ENCODE measurements at regions not wholly inside any gene's neighbourhood (a gene's known extent, or its start where the extent isn't known, plus 50 kb on each side); places are given as distances from the start of the nearest gene placed in this dataset.

DNA sequence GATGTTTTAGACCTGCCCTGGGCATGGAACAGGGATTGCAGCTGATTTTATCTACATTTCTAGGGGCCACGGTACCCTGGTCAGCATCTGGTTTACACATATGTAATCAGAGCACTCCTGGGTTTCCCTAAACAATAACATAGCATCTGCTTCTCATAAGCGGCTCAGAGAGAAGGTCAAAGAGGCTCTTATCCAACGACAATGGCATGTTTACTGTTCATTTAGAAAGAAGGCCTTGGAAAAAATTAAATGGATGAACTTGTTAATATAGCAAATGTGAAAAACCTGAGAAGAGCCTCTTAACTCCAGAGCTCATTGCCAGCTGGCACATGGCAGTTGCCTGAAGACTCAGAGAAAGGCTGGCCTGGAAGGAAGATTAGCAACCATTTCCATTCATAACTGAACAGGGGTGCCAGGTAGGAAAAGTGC lies 202.8 kb upstream of the THUMPD2 start:
- no peaks in the 10 kb centered on the region for H3K9me3 ChIP-seq (ENCODE audit: control extremely low read depth in 1 of 3, control insufficient read depth in 2 of 3, insufficient read depth in 1 of 3, low read length in 2 of 3)
- no peaks in the 10 kb centered on the region for H3K4me1 ChIP-seq (ENCODE audit: control insufficient read depth in 2 of 2, insufficient read depth in 2 of 2, low read length in 2 of 2)
- H3K36me3 ChIP-seq (replicated peaks in 1 of 2; ENCODE audit: control extremely low read depth in 1 of 2, control insufficient read depth in 1 of 2, extremely low read depth in 1 of 2, insufficient read depth in 2 of 2, low read length in 1 of 2), result no peaks in the 10 kb centered on the region
- no peak for TF ChIP-seq CTCF (IDR thresholded peaks at IDR 0.05)
- no peak for TF ChIP-seq EZH2 (IDR thresholded peaks at IDR 0.05; ENCODE audit: borderline replicate concordance, insufficient read depth, low read depth, low read length, poor library complexity, severe bottlenecking)
- CTCF ChIA-PET, result no interaction called here
- no peaks in the 10 kb centered on the region for H3K4me1 Mint-ChIP-seq
- no peak overlapping the region for H3K4me3 ChIP-seq (ENCODE audit: control extremely low read depth in 1 of 5, extremely low read depth in 1 of 5, insufficient read depth in 1 of 5, low read depth in 2 of 5, low read length in 4 of 5)
- WGBS (ENCODE audit: insufficient coverage), result 80% methylated on average over 1 of the region's 3 CpGs
- intact Hi-C loops (cut with micrococcal nuclease), result no loop called here
- H3K79me2 ChIP-seq (ENCODE audit: control insufficient read depth, insufficient read depth, low read length), result no peaks in the 10 kb centered on the region
- DNase-seq (no peak), ATAC-seq (ENCODE audit: low read depth) (no peak)
- H3K9me3 Mint-ChIP-seq (ENCODE audit: insufficient read depth), result no peaks in the 10 kb centered on the region
- no peaks in the 10 kb centered on the region for H3K27me3 ChIP-seq (replicated peaks in 1 of 4; ENCODE audit: control extremely low read depth in 1 of 4, control insufficient read depth in 3 of 4, insufficient read depth in 4 of 4, low read length in 3 of 4)
- no peak overlapping the region for H3K4me2 ChIP-seq (replicated peaks; ENCODE audit: low read depth, low read length, poor library complexity, severe bottlenecking)
- H3K27ac ChIP-seq (ENCODE audit: low read length in 2 of 2), result no peak overlapping the region
- H3K27ac Mint-ChIP-seq, result no peak overlapping the region
- H4K20me1 ChIP-seq (ENCODE audit: control insufficient read depth, insufficient read depth, low read length, poor library complexity, severe bottlenecking), result no peaks in the 10 kb centered on the region
- POLR2A ChIA-PET, result no interaction called here
- no peak overlapping the region for H3K9ac ChIP-seq (ENCODE audit: low read length)
- no peaks in the 10 kb centered on the region for H3K27me3 Mint-ChIP-seq
- H3K4me3 Mint-ChIP-seq, result no peak overlapping the region
- H2AFZ ChIP-seq (ENCODE audit: insufficient read depth, low read depth, low read length, poor library complexity, severe bottlenecking), result no peak overlapping the region

DNA sequence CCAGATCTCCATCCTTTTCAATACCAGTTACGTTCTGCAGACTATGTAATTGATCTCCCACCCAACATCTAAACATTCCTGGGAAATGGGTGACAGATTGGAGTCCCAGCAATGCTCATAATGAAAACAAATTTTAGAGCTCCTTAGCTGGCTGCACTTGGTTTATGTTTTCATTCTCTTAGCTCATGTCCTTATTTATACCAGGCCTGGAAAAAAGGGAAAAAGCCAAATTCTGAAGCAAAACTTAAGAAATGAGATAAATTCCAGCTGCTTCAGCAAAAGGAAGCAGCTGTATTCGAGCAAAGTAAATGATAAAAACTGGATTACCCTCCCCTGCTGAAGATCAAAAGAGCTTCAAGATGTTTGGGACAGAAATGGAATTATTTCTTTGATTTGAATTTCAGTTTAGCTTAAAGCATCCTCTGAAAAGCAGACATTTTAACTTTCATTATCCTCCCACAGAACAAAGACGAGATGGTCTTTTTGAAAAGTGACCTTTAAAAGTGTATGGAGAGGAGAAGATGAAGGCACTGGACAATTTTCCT lies 196.5 kb upstream of the THUMPD2 start:
- ChIA-PET CTCF (no interaction called here), POLR2A (no interaction called here)
- Histone ChIP-seq H3K27ac (ENCODE audit: low read length in 2 of 2) (no peak overlapping the region), H3K27me3 (replicated peaks in 1 of 4; ENCODE audit: control extremely low read depth in 1 of 4, control insufficient read depth in 3 of 4, insufficient read depth in 4 of 4, low read length in 3 of 4) (no peaks in the 10 kb centered on the region), H2AFZ (ENCODE audit: insufficient read depth, low read depth, low read length, poor library complexity, severe bottlenecking) (no peak overlapping the region), H4K20me1 (ENCODE audit: control insufficient read depth, insufficient read depth, low read length, poor library complexity, severe bottlenecking) (no peaks in the 10 kb centered on the region), H3K4me2 (replicated peaks; ENCODE audit: low read depth, low read length, poor library complexity, severe bottlenecking) (no peak overlapping the region), H3K79me2 (ENCODE audit: control insufficient read depth, insufficient read depth, low read length) (no peaks in the 10 kb centered on the region), H3K9ac (ENCODE audit: low read length) (no peak overlapping the region), H3K36me3 (replicated peaks in 1 of 2; ENCODE audit: control extremely low read depth in 1 of 2, control insufficient read depth in 1 of 2, extremely low read depth in 1 of 2, insufficient read depth in 2 of 2, low read length in 1 of 2) (no peaks in the 10 kb centered on the region), H3K4me1 (ENCODE audit: control insufficient read depth in 2 of 2, insufficient read depth in 2 of 2, low read length in 2 of 2) (no peaks in the 10 kb centered on the region), H3K9me3 (ENCODE audit: control extremely low read depth in 1 of 3, control insufficient read depth in 2 of 3, insufficient read depth in 1 of 3, low read length in 2 of 3) (no peaks in the 10 kb centered on the region), H3K4me3 (ENCODE audit: control extremely low read depth in 1 of 5, extremely low read depth in 1 of 5, insufficient read depth in 1 of 5, low read depth in 2 of 5, low read length in 4 of 5) (no peak overlapping the region)
- ATAC-seq (ENCODE audit: low read depth), result no peak
- H3K4me3 Mint-ChIP-seq, result no peak overlapping the region
- WGBS (ENCODE audit: insufficient coverage), result no CpG with 5 or more reads among the region's 3 CpGs
- intact Hi-C loops (cut with micrococcal nuclease), result no loop called here
- H3K27ac Mint-ChIP-seq, result no peak overlapping the region
- no peaks in the 10 kb centered on the region for H3K9me3 Mint-ChIP-seq (ENCODE audit: insufficient read depth)
- no peaks in the 10 kb centered on the region for H3K4me1 Mint-ChIP-seq
- no peak for TF ChIP-seq CTCF (IDR thresholded peaks at IDR 0.05)
- TF ChIP-seq EZH2 (IDR thresholded peaks at IDR 0.05; ENCODE audit: borderline replicate concordance, insufficient read depth, low read depth, low read length, poor library complexity, severe bottlenecking), result no peak
- H3K27me3 Mint-ChIP-seq, result no peaks in the 10 kb centered on the region
- DNase-seq, result no peak

Data from B cell (primary cell).